ENCODE measurements at regions not wholly inside any gene's neighbourhood (a gene's known extent, or its start where the extent isn't known, plus 50 kb on each side); places are given as distances from the start of the nearest gene placed in this dataset.

DNA sequence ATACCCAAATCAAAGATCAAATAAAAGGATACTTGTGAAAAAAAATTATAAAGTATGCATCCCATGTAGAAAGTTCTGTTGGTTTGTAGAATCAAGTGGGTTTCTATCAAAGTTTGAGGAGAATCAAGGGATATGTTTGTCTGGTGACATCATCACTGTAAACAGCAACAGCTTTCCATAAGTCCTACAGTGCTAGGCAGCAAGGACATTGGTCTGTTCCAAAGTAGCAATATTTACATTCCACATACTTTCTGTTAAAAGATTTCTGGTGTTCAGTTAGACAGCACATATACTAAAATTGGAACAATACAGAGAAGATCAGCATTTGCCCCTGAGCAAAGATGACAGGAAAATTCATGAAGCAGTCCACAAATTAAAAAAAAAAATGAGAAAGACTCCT, 683.9 kb downstream of the XPNPEP1 start:
- no peak for TF ChIP-seq PHF8 (IDR thresholded peaks at IDR 0.05; ENCODE audit: borderline replicate concordance, low read depth)
- no peak for TF ChIP-seq JUN (IDR thresholded peaks at IDR 0.05)
- TF ChIP-seq NPAS2 (CRISPR knock-in tag; IDR thresholded peaks at IDR 0.05; ENCODE audit: borderline replicate concordance), result no peak
- TF ChIP-seq, protein P1, sequence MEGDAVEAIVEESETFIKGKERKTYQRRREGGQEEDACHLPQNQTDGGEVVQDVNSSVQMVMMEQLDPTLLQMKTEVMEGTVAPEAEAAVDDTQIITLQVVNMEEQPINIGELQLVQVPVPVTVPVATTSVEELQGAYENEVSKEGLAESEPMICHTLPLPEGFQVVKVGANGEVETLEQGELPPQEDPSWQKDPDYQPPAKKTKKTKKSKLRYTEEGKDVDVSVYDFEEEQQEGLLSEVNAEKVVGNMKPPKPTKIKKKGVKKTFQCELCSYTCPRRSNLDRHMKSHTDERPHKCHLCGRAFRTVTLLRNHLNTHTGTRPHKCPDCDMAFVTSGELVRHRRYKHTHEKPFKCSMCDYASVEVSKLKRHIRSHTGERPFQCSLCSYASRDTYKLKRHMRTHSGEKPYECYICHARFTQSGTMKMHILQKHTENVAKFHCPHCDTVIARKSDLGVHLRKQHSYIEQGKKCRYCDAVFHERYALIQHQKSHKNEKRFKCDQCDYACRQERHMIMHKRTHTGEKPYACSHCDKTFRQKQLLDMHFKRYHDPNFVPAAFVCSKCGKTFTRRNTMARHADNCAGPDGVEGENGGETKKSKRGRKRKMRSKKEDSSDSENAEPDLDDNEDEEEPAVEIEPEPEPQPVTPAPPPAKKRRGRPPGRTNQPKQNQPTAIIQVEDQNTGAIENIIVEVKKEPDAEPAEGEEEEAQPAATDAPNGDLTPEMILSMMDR (IDR thresholded peaks at IDR 0.05), result no peak
- no peak for TF ChIP-seq RAD21 (conservative IDR thresholded peaks at IDR 0.05 in 1 of 2, IDR thresholded peaks at IDR 0.05 in 1 of 2)
- TF ChIP-seq POLR2A (IDR thresholded peaks at IDR 0.05; ENCODE audit: low read length), result no peak
- TF ChIP-seq, protein P2, sequence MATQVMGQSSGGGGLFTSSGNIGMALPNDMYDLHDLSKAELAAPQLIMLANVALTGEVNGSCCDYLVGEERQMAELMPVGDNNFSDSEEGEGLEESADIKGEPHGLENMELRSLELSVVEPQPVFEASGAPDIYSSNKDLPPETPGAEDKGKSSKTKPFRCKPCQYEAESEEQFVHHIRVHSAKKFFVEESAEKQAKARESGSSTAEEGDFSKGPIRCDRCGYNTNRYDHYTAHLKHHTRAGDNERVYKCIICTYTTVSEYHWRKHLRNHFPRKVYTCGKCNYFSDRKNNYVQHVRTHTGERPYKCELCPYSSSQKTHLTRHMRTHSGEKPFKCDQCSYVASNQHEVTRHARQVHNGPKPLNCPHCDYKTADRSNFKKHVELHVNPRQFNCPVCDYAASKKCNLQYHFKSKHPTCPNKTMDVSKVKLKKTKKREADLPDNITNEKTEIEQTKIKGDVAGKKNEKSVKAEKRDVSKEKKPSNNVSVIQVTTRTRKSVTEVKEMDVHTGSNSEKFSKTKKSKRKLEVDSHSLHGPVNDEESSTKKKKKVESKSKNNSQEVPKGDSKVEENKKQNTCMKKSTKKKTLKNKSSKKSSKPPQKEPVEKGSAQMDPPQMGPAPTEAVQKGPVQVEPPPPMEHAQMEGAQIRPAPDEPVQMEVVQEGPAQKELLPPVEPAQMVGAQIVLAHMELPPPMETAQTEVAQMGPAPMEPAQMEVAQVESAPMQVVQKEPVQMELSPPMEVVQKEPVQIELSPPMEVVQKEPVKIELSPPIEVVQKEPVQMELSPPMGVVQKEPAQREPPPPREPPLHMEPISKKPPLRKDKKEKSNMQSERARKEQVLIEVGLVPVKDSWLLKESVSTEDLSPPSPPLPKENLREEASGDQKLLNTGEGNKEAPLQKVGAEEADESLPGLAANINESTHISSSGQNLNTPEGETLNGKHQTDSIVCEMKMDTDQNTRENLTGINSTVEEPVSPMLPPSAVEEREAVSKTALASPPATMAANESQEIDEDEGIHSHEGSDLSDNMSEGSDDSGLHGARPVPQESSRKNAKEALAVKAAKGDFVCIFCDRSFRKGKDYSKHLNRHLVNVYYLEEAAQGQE (IDR thresholded peaks at IDR 0.05), result no peak
- TF ChIP-seq TP53 (CRISPR knock-in tag; IDR thresholded peaks at IDR 0.05), result no peak
- no peak for TF ChIP-seq SMC3 (IDR thresholded peaks at IDR 0.05)
- TF ChIP-seq FOSL2 (IDR thresholded peaks at IDR 0.05), result no peak
- TF ChIP-seq FOSL2 (CRISPR knock-in tag; IDR thresholded peaks at IDR 0.05), result no peak
